BE2C (cell line): ENCODE measurements at regions not wholly inside any gene's neighbourhood (a gene's known extent, or its start where the extent isn't known, plus 50 kb on each side); places are given as distances from the start of the nearest gene placed in this dataset.

ENCODE experiments used
- DNase-seq: peaks from one replicate; pipeline ENCODE4 v3.0.0-alpha.2; 2020
- H3K27me3 ChIP-seq: fragments of 250-450 bp; sonication (Bioruptor Pico); 2 replicates; pipeline ENCODE4 v1.5.1; 2020; ENCODE audit warnings: mild to moderate bottlenecking
- H3K36me3 ChIP-seq: fragments of 250-450 bp; sonication (Bioruptor Pico); 2 replicates; pipeline ENCODE4 v1.5.1; 2020; ENCODE audit warnings: mild to moderate bottlenecking
- H3K4me1 ChIP-seq: fragments of 250-450 bp; sonication (Bioruptor Pico); 2 replicates; pipeline ENCODE4 v1.5.1; 2020
- H3K4me3 ChIP-seq: 2 replicates; pipeline ENCODE4 v1.5.1; 2011; ENCODE audit warnings: low read depth, low read length
- H3K9me3 ChIP-seq: fragments of 250-450 bp; sonication (Bioruptor Pico); 2 replicates; pipeline ENCODE4 v1.5.1; 2020
- TF ChIP-seq, protein P1 (sequence below): IDR thresholded peaks from 2 replicates; pipeline ENCODE4 v1.5.1; 2012; ENCODE audit warnings: mild to moderate bottlenecking, low read depth, low read length

DNA sequence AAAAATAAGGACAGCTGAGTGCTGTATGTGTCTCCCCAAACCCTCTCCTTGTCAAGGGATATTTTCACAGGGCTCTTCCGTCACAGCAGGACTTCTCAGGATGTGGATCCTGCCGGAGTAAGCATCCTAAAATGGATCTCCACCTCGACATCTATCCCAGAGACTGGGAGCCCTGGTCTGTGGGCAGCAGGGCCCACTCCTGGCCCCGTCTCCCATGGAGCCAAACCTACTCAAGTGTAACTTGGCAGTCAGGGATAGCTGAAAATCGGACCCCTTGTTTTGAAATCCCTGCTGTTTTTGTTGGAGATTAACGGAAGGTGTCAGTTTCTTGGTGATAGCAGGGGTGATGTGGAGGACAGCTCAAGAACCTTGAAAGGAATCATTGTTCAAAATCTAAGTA lies 109.0 kb upstream of the TWIST2 start:
- no peaks in the 10 kb centered on the region for H3K9me3 ChIP-seq
- DNase-seq: no peak
- H3K36me3 ChIP-seq: no peaks in the 10 kb centered on the region
- TF ChIP-seq, protein P1, sequence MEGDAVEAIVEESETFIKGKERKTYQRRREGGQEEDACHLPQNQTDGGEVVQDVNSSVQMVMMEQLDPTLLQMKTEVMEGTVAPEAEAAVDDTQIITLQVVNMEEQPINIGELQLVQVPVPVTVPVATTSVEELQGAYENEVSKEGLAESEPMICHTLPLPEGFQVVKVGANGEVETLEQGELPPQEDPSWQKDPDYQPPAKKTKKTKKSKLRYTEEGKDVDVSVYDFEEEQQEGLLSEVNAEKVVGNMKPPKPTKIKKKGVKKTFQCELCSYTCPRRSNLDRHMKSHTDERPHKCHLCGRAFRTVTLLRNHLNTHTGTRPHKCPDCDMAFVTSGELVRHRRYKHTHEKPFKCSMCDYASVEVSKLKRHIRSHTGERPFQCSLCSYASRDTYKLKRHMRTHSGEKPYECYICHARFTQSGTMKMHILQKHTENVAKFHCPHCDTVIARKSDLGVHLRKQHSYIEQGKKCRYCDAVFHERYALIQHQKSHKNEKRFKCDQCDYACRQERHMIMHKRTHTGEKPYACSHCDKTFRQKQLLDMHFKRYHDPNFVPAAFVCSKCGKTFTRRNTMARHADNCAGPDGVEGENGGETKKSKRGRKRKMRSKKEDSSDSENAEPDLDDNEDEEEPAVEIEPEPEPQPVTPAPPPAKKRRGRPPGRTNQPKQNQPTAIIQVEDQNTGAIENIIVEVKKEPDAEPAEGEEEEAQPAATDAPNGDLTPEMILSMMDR: no peak
- H3K4me3 ChIP-seq: no peak overlapping the region
- H3K4me1 ChIP-seq: no peaks in the 10 kb centered on the region
- H3K27me3 ChIP-seq: no peaks in the 10 kb centered on the region; the same call in 1 of the 2 replicates

DNA sequence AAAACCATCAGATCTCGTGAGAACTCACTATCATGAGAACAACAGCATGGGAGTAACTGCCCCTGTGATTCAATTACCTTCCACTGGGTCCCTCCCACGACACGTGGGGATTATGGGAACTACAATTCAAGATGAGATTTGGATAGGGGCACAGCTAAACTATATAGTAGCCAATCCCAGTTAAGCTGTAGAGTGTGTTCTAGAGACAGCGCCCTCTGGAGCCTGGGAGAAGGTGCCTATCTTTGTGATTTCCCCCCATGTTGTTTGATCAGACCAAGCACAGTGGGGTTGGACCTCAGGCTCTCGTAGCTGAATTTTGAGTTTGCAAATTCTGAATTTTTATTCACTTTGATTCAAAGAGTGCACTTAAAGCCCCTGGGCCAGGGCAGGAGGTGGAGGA lies 108.2 kb upstream of the TWIST2 start:
- Histone ChIP-seq H3K4me3 (no peak overlapping the region), H3K36me3 (no peaks in the 10 kb centered on the region), H3K9me3 (no peaks in the 10 kb centered on the region), H3K4me1 (no peaks in the 10 kb centered on the region), H3K27me3 (no peaks in the 10 kb centered on the region; the same call in 1 of the 2 replicates)
- TF ChIP-seq, protein P1: no peak
- DNase-seq: no peak

DNA sequence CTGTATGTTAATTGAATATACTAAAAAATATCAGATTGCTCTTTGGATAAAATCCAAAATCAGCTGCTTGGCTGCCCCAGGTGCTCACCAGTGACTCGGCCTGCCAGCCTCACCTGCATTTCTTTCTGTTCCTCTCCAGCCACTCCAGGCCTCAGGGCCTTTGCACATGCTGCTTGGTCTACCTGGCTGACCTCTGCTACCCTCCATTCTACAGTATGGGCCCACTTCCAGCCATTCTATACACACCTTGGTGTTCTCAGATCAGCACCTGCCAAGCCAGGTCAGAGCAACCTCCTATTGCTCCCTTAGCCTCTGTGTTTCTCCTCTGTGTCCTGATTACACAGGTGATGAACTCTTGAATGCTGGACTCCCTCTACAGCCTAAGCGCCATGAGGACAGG lies 106.6 kb upstream of the TWIST2 start:
- no peak for DNase-seq
- no peaks in the 10 kb centered on the region for H3K9me3 ChIP-seq
- no peak overlapping the region for H3K4me3 ChIP-seq
- H3K27me3 ChIP-seq: no peaks in the 10 kb centered on the region
- H3K4me1 ChIP-seq: no peaks in the 10 kb centered on the region
- no peaks in the 10 kb centered on the region for H3K36me3 ChIP-seq
- TF ChIP-seq, protein P1: no peak

DNA sequence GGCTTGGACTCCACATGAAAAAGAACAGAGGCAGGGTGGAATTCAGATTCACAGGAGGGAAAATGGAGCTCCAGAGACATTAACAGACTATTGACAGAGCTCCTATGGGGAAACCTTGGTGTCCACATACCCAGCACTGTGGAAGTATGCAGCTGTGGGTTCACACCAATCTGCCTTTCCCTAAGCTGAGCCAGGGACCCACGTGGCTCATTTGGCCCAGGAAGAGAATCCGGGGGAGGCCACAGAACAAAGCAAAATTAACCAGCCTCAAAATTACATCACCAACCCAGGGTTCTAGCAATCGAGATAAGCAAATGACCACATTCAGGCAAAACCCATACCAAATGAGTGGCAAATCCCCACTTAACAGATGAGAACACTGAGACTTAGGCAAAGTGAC lies 105.8 kb upstream of the TWIST2 start:
- no peaks in the 10 kb centered on the region for H3K4me1 ChIP-seq
- no peaks in the 10 kb centered on the region for H3K36me3 ChIP-seq
- no peak overlapping the region for H3K4me3 ChIP-seq
- DNase-seq: no peak
- TF ChIP-seq, protein P1: no peak
- H3K9me3 ChIP-seq: no peaks in the 10 kb centered on the region
- H3K27me3 ChIP-seq: no peaks in the 10 kb centered on the region

DNA sequence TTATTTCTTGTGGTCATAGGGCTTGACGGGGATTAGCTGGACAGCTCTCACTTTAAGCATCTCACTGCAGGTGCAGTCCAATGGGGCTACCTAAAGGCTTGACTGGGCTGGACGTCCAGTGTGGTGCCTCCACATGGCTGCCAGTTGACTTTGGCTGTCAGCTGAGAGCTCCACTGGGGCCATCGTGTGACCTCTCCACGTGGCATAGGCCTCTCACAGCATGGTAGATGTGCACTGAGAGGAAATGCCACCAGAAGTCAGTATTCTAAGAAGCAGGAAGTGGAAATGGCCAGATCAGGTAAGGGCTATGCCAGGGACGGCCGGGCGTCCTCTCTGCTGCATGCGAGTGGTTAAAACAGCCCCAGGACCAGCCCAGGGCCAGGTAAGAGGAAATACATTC lies 105.2 kb upstream of the TWIST2 start:
- TF ChIP-seq, protein P1: no peak
- DNase-seq: no peak
- Histone ChIP-seq H3K9me3 (no peaks in the 10 kb centered on the region), H3K27me3 (no peaks in the 10 kb centered on the region), H3K36me3 (no peaks in the 10 kb centered on the region), H3K4me3 (no peak overlapping the region), H3K4me1 (no peaks in the 10 kb centered on the region)

DNA sequence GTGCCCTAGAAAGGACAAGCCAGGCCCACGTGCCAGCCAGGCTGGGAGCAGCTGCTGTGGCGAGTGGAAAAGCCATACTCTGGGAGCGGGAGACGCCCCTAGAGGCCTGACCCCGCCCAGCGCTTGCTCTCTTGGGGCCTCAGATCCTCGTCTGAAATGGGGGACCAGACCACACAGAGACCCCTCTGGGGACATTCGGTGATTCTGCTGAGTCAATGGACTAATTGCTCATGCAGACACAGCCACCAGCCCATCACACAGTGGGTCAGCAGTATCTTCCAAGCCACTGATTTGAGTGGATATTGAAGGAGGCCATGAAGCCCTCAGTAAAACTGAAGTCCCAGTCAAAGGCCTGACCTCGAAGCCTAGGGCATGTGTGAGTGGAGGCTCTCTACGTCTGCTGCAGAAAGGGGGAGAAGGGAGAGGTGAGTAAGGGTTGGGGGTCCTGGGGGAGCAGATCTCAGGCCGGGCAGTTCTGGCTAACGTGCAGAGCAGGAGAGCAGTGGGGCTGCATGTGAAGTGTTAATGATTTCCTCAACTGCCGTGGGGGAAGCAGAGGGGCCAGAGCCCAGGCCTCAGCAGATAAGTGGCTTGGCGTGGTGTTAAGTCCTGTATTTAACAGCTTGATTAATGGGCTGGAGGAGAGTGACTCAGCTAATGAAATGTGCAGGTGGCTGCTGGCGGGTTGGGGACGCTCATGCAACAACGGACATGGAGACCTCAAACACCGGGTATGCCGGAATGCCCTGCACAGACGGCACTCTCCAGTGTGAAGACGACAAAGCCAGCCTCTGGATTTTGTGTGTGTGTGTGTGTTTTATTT lies 104.4 kb upstream of the TWIST2 start:
- Histone ChIP-seq H3K36me3 (no peaks in the 10 kb centered on the region), H3K9me3 (no peaks in the 10 kb centered on the region), H3K27me3 (no peaks in the 10 kb centered on the region), H3K4me3 (no peak overlapping the region), H3K4me1 (no peaks in the 10 kb centered on the region)
- no peak for DNase-seq
- TF ChIP-seq, protein P1: no peak
